ENCODE measurements at regions not wholly inside any gene's neighbourhood (a gene's known extent, or its start where the extent isn't known, plus 50 kb on each side); places are given as distances from the start of the nearest gene placed in this dataset.

- in situ Hi-C loops (cut with HindIII; ENCODE audit: low sequenced_read_pairs): no loop called here
- no peak for DNase-seq (ENCODE audit: low spot score)
Measured at GRCh38 chr18:41331661-41332060, 623.4 kb upstream of the PIK3C3 start.

GRCh38 chr18:41326311-41326710 is 628.7 kb upstream of the PIK3C3 start:
- no peak for DNase-seq (ENCODE audit: low spot score)
- in situ Hi-C loops (cut with HindIII; ENCODE audit: low sequenced_read_pairs): no loop called here

- in situ Hi-C loops (cut with HindIII; ENCODE audit: low sequenced_read_pairs): no loop called here
- no peak for DNase-seq (ENCODE audit: low spot score)
Measured at GRCh38 chr18:41324934-41325333, 630.1 kb upstream of the PIK3C3 start.

- no peak for DNase-seq (ENCODE audit: low spot score)
- in situ Hi-C loops (cut with HindIII; ENCODE audit: low sequenced_read_pairs): no loop called here
Measured at GRCh38 chr18:41324020-41324791, 630.8 kb upstream of the PIK3C3 start.

- in situ Hi-C loops (cut with HindIII; ENCODE audit: low sequenced_read_pairs): no loop called here
- no peak for DNase-seq (ENCODE audit: low spot score)
Measured at GRCh38 chr18:41323044-41323443, 632.0 kb upstream of the PIK3C3 start.

- in situ Hi-C loops (cut with HindIII; ENCODE audit: low sequenced_read_pairs): no loop called here
- DNase-seq (ENCODE audit: low spot score): no peak
Measured at GRCh38 chr18:41320100-41320499, 634.9 kb upstream of the PIK3C3 start.

GRCh38 chr18:41315134-41315533 is 639.9 kb upstream of the PIK3C3 start:
- DNase-seq (ENCODE audit: low spot score): no peak
- in situ Hi-C loops (cut with HindIII; ENCODE audit: low sequenced_read_pairs): no loop called here

- in situ Hi-C loops (cut with HindIII; ENCODE audit: low sequenced_read_pairs): no loop called here
- DNase-seq (ENCODE audit: low spot score): no peak
Measured at GRCh38 chr18:41311571-41312547, 643.2 kb upstream of the PIK3C3 start.

- no peak for DNase-seq (ENCODE audit: low spot score)
- in situ Hi-C loops (cut with HindIII; ENCODE audit: low sequenced_read_pairs): no loop called here
Measured at GRCh38 chr18:41297740-41298139, 657.3 kb upstream of the PIK3C3 start.

GRCh38 chr18:41269294-41269693 is 685.7 kb upstream of the PIK3C3 start:
- in situ Hi-C loops (cut with HindIII; ENCODE audit: low sequenced_read_pairs): no loop called here
- no peak for DNase-seq (ENCODE audit: low spot score)

GRCh38 chr18:41268271-41268670 is 686.8 kb upstream of the PIK3C3 start:
- in situ Hi-C loops (cut with HindIII; ENCODE audit: low sequenced_read_pairs): no loop called here

GRCh38 chr18:41266616-41267015 is 688.4 kb upstream of the PIK3C3 start:
- no peak for DNase-seq (ENCODE audit: low spot score)
- in situ Hi-C loops (cut with HindIII; ENCODE audit: low sequenced_read_pairs): no loop called here

More at GRCh38 chr18:41268271-41268670, 686.8 kb upstream of the PIK3C3 start:
- no peak for DNase-seq (ENCODE audit: low spot score)

GRCh38 chr18:41266204-41266603 is 688.8 kb upstream of the PIK3C3 start:
- DNase-seq (ENCODE audit: low spot score): no peak
- in situ Hi-C loops (cut with HindIII; ENCODE audit: low sequenced_read_pairs): no loop called here

- DNase-seq (ENCODE audit: low spot score): no peak
- in situ Hi-C loops (cut with HindIII; ENCODE audit: low sequenced_read_pairs): no loop called here
Measured at GRCh38 chr18:41265047-41265446, 690.0 kb upstream of the PIK3C3 start.

GRCh38 chr18:41263956-41264355 is 691.1 kb upstream of the PIK3C3 start:
- in situ Hi-C loops (cut with HindIII; ENCODE audit: low sequenced_read_pairs): no loop called here
- DNase-seq (ENCODE audit: low spot score): no peak

GRCh38 chr18:41262688-41263087 is 692.3 kb upstream of the PIK3C3 start:
- in situ Hi-C loops (cut with HindIII; ENCODE audit: low sequenced_read_pairs): no loop called here
- no peak for DNase-seq (ENCODE audit: low spot score)

GRCh38 chr18:41244591-41245037 is 710.4 kb upstream of the PIK3C3 start:
- in situ Hi-C loops (cut with HindIII; ENCODE audit: low sequenced_read_pairs): no loop called here
- no peak for DNase-seq (ENCODE audit: low spot score)

- in situ Hi-C loops (cut with HindIII; ENCODE audit: low sequenced_read_pairs): no loop called here
- DNase-seq (ENCODE audit: low spot score): no peak
Measured at GRCh38 chr18:41237317-41237716, 717.7 kb upstream of the PIK3C3 start.

- in situ Hi-C loops (cut with HindIII; ENCODE audit: low sequenced_read_pairs): no loop called here
- no peak for DNase-seq (ENCODE audit: low spot score)
Measured at GRCh38 chr18:41231681-41232080, 723.4 kb upstream of the PIK3C3 start.

GRCh38 chr18:41227993-41228392 is 727.0 kb upstream of the PIK3C3 start:
- no peak for DNase-seq (ENCODE audit: low spot score)
- in situ Hi-C loops (cut with HindIII; ENCODE audit: low sequenced_read_pairs): no loop called here

Measured in G401 (cell line).